AG09309 (cell line): ENCODE measurements at regions not wholly inside any gene's neighbourhood (a gene's known extent, or its start where the extent isn't known, plus 50 kb on each side); places are given as distances from the start of the nearest gene placed in this dataset.

ENCODE experiments used
- DNase-seq: peaks from one replicate; pipeline ENCODE4 v3.0.0-alpha.2; 2010; ENCODE audit warnings: low read depth
- H3K4me3 ChIP-seq: 2 replicates; pipeline ENCODE4 v1.5.1; 2011; ENCODE audit warnings: mild to moderate bottlenecking, low read depth, low read length, moderate library complexity; ENCODE audit not compliant: control insufficient read depth
- TF ChIP-seq, protein P1 (sequence below): IDR thresholded peaks from 2 replicates; pipeline ENCODE4 v1.5.1; 2011; ENCODE audit warnings: mild to moderate bottlenecking, low read depth, low read length, inconsistent platforms; ENCODE audit not compliant: insufficient read depth, control insufficient read depth; ENCODE audit errors: missing control alignments

DNA sequence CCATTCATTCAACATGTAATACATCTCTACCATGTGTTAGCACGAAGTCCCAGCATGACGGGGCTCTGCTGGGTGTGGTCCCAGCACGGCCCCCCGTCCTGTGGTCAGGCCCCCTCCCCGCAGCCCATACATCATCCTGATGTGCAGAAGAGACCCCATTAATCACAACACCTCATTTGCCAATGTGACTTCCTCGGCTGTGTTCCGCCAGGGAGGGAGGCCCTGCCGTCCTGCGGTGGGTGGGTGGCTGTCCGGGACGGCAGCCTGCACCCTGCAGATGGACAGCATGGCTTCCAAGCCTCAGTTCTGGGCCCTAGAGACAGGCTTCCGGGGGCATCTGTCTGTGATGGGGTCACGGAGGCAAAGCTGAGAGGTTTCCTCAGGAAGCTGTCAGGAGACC lies 254.0 kb downstream of the CYP26B1 start:
- TF ChIP-seq, protein P1, sequence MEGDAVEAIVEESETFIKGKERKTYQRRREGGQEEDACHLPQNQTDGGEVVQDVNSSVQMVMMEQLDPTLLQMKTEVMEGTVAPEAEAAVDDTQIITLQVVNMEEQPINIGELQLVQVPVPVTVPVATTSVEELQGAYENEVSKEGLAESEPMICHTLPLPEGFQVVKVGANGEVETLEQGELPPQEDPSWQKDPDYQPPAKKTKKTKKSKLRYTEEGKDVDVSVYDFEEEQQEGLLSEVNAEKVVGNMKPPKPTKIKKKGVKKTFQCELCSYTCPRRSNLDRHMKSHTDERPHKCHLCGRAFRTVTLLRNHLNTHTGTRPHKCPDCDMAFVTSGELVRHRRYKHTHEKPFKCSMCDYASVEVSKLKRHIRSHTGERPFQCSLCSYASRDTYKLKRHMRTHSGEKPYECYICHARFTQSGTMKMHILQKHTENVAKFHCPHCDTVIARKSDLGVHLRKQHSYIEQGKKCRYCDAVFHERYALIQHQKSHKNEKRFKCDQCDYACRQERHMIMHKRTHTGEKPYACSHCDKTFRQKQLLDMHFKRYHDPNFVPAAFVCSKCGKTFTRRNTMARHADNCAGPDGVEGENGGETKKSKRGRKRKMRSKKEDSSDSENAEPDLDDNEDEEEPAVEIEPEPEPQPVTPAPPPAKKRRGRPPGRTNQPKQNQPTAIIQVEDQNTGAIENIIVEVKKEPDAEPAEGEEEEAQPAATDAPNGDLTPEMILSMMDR: no peak
- H3K4me3 ChIP-seq: no peak overlapping the region
- DNase-seq: no peak

DNA sequence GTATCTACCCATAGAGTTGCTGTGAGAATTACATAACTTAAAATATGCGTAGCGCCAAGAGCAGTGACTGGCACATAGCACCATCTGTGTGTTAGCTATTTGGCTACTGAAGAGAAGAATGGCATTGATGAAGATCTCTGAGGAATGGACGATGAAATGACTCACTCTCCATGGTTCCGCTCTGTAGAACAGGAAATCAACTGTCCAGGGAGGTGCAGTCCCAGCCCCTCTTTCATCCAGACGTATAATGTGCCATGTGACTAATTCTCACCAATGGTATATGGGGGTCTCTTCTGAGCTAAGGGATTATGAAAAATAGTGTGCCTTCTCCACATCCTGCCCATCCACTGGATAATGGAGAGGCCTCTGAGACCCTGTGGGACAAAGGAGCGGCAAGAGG lies 254.8 kb downstream of the CYP26B1 start:
- TF ChIP-seq, protein P1: no peak

DNA sequence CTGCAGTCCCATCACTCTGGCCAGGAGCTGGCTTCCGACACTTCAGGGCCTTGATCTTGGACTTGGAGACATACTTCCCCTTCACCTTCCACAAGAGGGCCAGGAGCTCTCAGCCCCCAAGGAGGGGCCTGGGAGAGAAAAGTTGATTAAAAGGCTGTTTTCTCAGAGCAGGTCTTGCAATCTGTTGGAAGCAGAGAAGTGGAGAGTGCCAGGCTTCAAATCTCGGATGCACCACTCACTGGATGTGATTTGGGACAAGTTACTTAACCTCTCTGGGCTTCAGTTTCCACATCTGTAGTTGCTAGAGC lies 255.3 kb downstream of the CYP26B1 start:
- no peak for DNase-seq
- no peak overlapping the region for H3K4me3 ChIP-seq
- TF ChIP-seq, protein P1: no peak

More for the DNA sequence above, 254.8 kb downstream of the CYP26B1 start:
- no peak overlapping the region for H3K4me3 ChIP-seq
- no peak for DNase-seq

DNA sequence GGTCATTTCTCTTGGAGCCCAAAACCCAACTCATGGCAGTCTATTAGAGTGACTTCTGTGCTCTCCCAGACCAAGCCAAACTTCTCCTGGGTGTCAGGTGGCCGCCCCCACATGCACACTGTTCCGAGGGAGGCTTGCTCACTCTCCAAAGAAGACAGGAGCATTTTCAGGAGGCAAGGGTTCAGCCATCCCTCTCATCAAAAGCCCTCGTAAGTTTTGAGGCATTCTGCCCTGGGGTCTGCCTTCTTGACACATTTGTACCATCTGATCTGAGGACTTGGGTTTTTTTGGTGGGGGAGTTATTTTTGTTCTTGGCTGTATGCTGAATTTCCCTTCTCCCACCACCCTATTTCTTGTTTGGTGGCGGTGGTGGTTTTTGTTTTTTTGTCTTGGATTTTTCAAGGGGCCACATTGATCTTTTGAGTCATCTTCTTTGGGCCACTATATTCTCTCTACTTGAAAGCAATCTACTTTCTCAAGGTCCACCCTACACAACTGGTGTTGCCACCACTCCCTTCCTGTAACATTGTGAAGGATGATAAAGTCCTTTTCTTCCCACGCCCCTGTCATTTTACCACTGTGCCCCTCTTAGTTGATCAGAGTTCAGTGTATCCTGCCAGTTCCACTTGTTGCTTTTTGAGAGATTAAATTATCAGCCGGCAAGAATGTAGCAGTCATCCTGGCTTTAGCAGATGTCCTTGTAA lies 255.8 kb downstream of the CYP26B1 start:
- no peak overlapping the region for H3K4me3 ChIP-seq
- no peak for DNase-seq
- TF ChIP-seq, protein P1: no peak

DNA sequence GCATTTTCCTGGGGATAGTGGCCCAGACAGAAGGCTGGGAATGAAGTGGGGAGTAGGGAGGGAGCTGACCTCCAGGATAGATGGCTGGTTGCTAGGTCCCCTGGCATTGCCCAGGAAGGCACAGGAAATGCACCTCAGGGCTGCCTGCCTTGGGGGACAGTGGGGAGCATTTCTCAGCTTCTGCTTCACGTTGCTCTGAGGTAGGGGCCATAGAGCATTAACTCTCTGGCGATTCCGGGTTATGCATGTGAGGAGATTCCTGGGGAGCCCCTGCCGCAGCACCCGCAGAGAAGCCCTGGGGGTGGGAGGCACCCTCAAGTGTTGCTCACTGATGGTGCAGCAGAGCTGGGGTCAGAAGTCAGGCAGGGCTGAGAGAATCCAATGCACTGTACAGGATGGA lies 256.5 kb downstream of the CYP26B1 start:
- H3K4me3 ChIP-seq: no peak overlapping the region
- no peak for DNase-seq
- TF ChIP-seq, protein P1: no peak

DNA sequence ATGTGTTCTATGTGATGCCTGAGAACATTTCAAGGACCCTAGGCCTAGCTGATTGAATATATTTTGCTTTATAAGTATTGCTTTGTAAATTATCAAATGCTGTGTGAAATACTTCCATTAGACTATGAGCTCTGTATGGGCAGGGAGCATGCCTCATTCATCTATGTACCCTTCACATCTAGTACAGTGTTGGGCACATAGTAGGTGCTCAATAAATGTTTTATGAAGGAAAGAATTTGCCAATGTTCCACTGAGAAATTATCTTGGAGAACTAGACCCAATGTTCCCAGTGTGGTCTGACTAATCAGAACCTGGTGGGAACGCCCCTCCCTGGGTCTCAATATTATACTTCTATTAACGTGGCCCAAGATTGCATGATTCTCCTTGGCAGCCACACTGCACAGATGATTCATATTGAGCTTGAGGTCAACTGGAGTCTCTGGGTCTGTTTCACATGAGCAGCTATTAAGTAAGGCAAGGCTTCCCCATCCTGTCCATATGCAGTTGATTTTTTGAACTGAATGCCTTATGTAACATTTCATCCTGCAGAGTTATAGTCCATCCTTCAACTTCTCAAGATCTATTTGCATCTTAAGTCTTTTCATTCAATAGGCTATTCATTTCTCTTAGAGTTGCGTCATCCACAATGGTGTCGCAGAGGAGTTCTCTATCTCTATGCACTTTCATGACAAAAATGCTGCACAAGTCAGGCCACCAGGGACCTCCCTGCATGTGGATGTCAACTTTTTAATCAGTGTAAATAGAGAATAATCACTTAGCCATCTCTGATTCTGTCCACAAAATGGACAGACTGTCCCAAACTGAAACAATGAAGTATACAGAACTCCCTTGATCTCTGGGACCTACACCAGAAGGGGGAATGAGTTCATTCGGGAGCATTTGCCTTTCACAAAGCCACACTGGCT lies 257.6 kb downstream of the CYP26B1 start:
- peak; percentile 98 for DNase-seq
- no peak overlapping the region for H3K4me3 ChIP-seq
- TF ChIP-seq, protein P1: no peak
